ENCODE measurements at regions not wholly inside any gene's neighbourhood (a gene's known extent, or its start where the extent isn't known, plus 50 kb on each side); places are given as distances from the start of the nearest gene placed in this dataset.

GRCh38 chr1:199937161-199937560 lies 90.3 kb upstream of the NR5A2 start:
- H3K4me1 ChIP-seq (ENCODE audit: insufficient read depth, low read length, poor library complexity, severe bottlenecking) = no peaks in the 10 kb centered on the region
- H3K27me3 ChIP-seq (replicated peaks; ENCODE audit: insufficient read depth, low read depth, low read length, poor library complexity) = peaks cover 21% of the 10 kb centered on the region
- intact Hi-C loops (cut with micrococcal nuclease; ENCODE audit: unreplicated experiment) = no loop called here
- no peak overlapping the region for H3K4me3 ChIP-seq (ENCODE audit: low read depth, low read length, poor library complexity, severe bottlenecking)
- no peaks in the 10 kb centered on the region for H3K36me3 ChIP-seq (ENCODE audit: insufficient read depth, low read length, poor library complexity, severe bottlenecking)
- no peak overlapping the region for H3K27ac ChIP-seq (ENCODE audit: low read depth, low read length, poor library complexity, severe bottlenecking)
- TF ChIP-seq EZH2 (IDR thresholded peaks at IDR 0.05; ENCODE audit: borderline replicate concordance, low read depth, low read length, poor library complexity, severe bottlenecking) (no peak), CTCF (conservative IDR thresholded peaks at IDR 0.05; ENCODE audit: low read depth, low read length) (no peak)
- H3K9me3 ChIP-seq (ENCODE audit: low read depth, low read length, poor library complexity, severe bottlenecking) = no peaks in the 10 kb centered on the region
- ChIA-PET POLR2A (ENCODE audit: low non-redundant PET) (no interaction called here), CTCF (no interaction called here)
- BruUV-seq (replicated peaks) = no TSS peak
- no peak for DNase-seq (ENCODE audit: low spot score)

GRCh38 chr1:199937661-199938060 lies 89.8 kb upstream of the NR5A2 start:
- ChIA-PET POLR2A (ENCODE audit: low non-redundant PET) (no interaction called here), CTCF (no interaction called here)
- no peaks in the 10 kb centered on the region for H3K36me3 ChIP-seq (ENCODE audit: insufficient read depth, low read length, poor library complexity, severe bottlenecking)
- no peaks in the 10 kb centered on the region for H3K4me1 ChIP-seq (ENCODE audit: insufficient read depth, low read length, poor library complexity, severe bottlenecking)
- no peak for DNase-seq (ENCODE audit: low spot score)
- no peaks in the 10 kb centered on the region for H3K9me3 ChIP-seq (ENCODE audit: low read depth, low read length, poor library complexity, severe bottlenecking)
- no TSS peak for BruUV-seq (replicated peaks)
- TF ChIP-seq EZH2 (IDR thresholded peaks at IDR 0.05; ENCODE audit: borderline replicate concordance, low read depth, low read length, poor library complexity, severe bottlenecking) (no peak), CTCF (conservative IDR thresholded peaks at IDR 0.05; ENCODE audit: low read depth, low read length) (no peak)
- intact Hi-C loops (cut with micrococcal nuclease; ENCODE audit: unreplicated experiment) = no loop called here
- H3K27me3 ChIP-seq (replicated peaks; ENCODE audit: insufficient read depth, low read depth, low read length, poor library complexity) = peaks cover 21% of the 10 kb centered on the region
- H3K4me3 ChIP-seq (ENCODE audit: low read depth, low read length, poor library complexity, severe bottlenecking) = no peak overlapping the region
- no peak overlapping the region for H3K27ac ChIP-seq (ENCODE audit: low read depth, low read length, poor library complexity, severe bottlenecking)

- intact Hi-C loops (cut with micrococcal nuclease; ENCODE audit: unreplicated experiment) = loop anchor here (10.0 kb wide), 1 partner anchor 260 kb away; no protein-coding TSS in a partner anchor
- ChIA-PET POLR2A (ENCODE audit: low non-redundant PET) (no interaction called here), CTCF (no interaction called here)
- H3K4me1 ChIP-seq (ENCODE audit: insufficient read depth, low read length, poor library complexity, severe bottlenecking) = peaks cover 6% of the 10 kb centered on the region
- no peaks in the 10 kb centered on the region for H3K9me3 ChIP-seq (ENCODE audit: low read depth, low read length, poor library complexity, severe bottlenecking)
- no peaks in the 10 kb centered on the region for H3K36me3 ChIP-seq (ENCODE audit: insufficient read depth, low read length, poor library complexity, severe bottlenecking)
- no peak overlapping the region for H3K27ac ChIP-seq (ENCODE audit: low read depth, low read length, poor library complexity, severe bottlenecking)
- H3K27me3 ChIP-seq (replicated peaks; ENCODE audit: insufficient read depth, low read depth, low read length, poor library complexity) = peaks cover 28% of the 10 kb centered on the region
- H3K4me3 ChIP-seq (ENCODE audit: low read depth, low read length, poor library complexity, severe bottlenecking) = no peak overlapping the region
- no TSS peak for BruUV-seq (replicated peaks)
- no peak for DNase-seq (ENCODE audit: low spot score)
- TF ChIP-seq CTCF (conservative IDR thresholded peaks at IDR 0.05; ENCODE audit: low read depth, low read length) = no peak
- no peak for TF ChIP-seq EZH2 (IDR thresholded peaks at IDR 0.05; ENCODE audit: borderline replicate concordance, low read depth, low read length, poor library complexity, severe bottlenecking)
Measured at GRCh38 chr1:199944986-199945385, 82.5 kb upstream of the NR5A2 start.

Measured in A673 (cell line).